GM19324 (cell line): ENCODE measurements at regions not wholly inside any gene's neighbourhood (a gene's known extent, or its start where the extent isn't known, plus 50 kb on each side); places are given as distances from the start of the nearest gene placed in this dataset.

Experiments used
- ATAC-seq: cut with Tn5 transposase; IDR thresholded peaks from one replicate; pipeline ENCODE4 v1.9.1; 2021; ENCODE audit warnings: mild to moderate bottlenecking, moderate library complexity; ENCODE audit not compliant: unreplicated experiment, low FRiP score

GRCh38 chr5:113896789-113897188 is 383.3 kb downstream of the YTHDC2 start:
- no peak for ATAC-seq

GRCh38 chr5:113897748-113898147 is 384.3 kb downstream of the YTHDC2 start:
- no peak for ATAC-seq

- ATAC-seq = no peak
Measured at GRCh38 chr5:113900141-113900540, 386.6 kb downstream of the YTHDC2 start.

GRCh38 chr5:113900816-113901215 is 387.3 kb downstream of the YTHDC2 start:
- ATAC-seq = no peak

GRCh38 chr5:113901718-113902117 is 388.2 kb downstream of the YTHDC2 start:
- no peak for ATAC-seq

- ATAC-seq = no peak
Measured at GRCh38 chr5:113902917-113903660, 389.6 kb downstream of the YTHDC2 start.

- no peak for ATAC-seq
Measured at GRCh38 chr5:113909782-113910181, 396.3 kb downstream of the YTHDC2 start.

- ATAC-seq = no peak
Measured at GRCh38 chr5:113917997-113918396, 404.5 kb downstream of the YTHDC2 start.

- ATAC-seq = no peak
Measured at GRCh38 chr5:113922343-113922742, 408.8 kb downstream of the YTHDC2 start.

GRCh38 chr5:113935453-113935852 is 422.0 kb downstream of the YTHDC2 start:
- no peak for ATAC-seq

- ATAC-seq = no peak
Measured at GRCh38 chr5:113937301-113937700, 423.8 kb downstream of the YTHDC2 start.

GRCh38 chr5:113939988-113940387 is 421.9 kb upstream of the KCNN2 start:
- ATAC-seq = no peak

- ATAC-seq = no peak
Measured at GRCh38 chr5:113950186-113950585, 411.7 kb upstream of the KCNN2 start.

GRCh38 chr5:113965225-113965624 is 396.6 kb upstream of the KCNN2 start:
- ATAC-seq = no peak

GRCh38 chr5:113969901-113970300 is 392.0 kb upstream of the KCNN2 start:
- ATAC-seq = no peak

GRCh38 chr5:113971454-113971853 is 390.4 kb upstream of the KCNN2 start:
- no peak for ATAC-seq

- no peak for ATAC-seq
Measured at GRCh38 chr5:113974976-113975375, 386.9 kb upstream of the KCNN2 start.

GRCh38 chr5:113984928-113985327 is 376.9 kb upstream of the KCNN2 start:
- no peak for ATAC-seq

- no peak for ATAC-seq
Measured at GRCh38 chr5:113985505-113985904, 376.4 kb upstream of the KCNN2 start.

- ATAC-seq = no peak
Measured at GRCh38 chr5:113989278-113989912, 372.5 kb upstream of the KCNN2 start.

- no peak for ATAC-seq
Measured at GRCh38 chr5:113989913-113990305, 372.0 kb upstream of the KCNN2 start.

GRCh38 chr5:114001076-114001475 is 360.8 kb upstream of the KCNN2 start:
- ATAC-seq = no peak
